ENCODE measurements at regions not wholly inside any gene's neighbourhood (a gene's known extent, or its start where the extent isn't known, plus 50 kb on each side); places are given as distances from the start of the nearest gene placed in this dataset.

DNA sequence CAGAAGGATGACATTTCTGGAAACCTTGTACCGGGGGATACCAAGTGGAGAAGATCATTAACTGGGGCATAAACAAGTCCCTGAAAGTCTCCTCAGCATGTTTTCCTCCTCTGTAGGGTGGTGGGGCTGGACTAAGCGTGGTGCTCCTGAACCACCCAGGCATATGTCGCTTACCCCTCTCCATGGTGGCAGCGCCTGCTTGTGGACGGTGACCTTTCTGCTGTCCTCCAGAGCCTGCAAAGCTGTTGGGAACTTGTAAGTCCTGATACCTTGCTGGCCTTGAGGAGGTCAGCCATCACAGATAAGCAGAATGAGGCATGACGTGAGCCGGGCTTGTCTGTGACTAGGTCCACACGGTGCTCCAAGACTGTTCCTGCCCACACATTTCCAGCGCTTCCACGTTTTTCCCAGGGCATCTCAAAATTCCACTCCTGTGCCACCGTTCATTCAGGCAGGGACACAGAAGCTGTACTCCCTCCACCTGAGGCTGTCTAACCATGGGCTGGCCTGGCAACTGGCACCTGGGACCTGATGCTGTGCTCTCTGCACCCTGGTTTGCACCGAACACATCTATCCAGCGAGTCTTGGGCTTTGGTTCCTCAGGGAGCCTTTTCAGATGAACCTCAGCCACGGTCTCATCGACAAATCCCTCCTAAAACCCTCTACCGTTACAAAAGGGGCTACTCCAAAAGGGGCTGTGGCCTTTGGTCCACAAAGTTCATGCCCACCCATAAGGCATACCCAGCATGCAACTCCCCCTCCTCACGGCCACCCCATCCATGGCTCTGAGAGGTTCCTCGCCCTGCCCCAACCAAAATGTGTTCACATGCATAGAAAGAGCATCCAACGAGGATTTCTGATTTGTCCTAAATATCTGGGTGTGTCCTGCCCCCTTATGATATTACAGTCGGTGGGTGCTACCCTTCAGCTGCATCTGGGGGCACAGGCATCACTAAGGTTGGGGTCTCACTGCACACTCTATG lies 199.6 kb upstream of the DIO3 start:
- H3K27me3 ChIP-seq (ENCODE audit: insufficient read depth, low read length): no peaks in the 10 kb centered on the region
- peaks cover 6% of the 10 kb centered on the region; the same call in 1 of the 2 replicates for H3K4me1 ChIP-seq (ENCODE audit: insufficient read depth, low read length)
- H3K4me3 ChIP-seq (ENCODE audit: low read length): no peak overlapping the region
- no peak overlapping the region for H3K9ac ChIP-seq (ENCODE audit: low read depth, low read length)
- 93% methylated on average over 20 of the region's 20 CpGs for WGBS
- H3K9me3 ChIP-seq (ENCODE audit: insufficient read depth, low read depth, low read length): no peaks in the 10 kb centered on the region
- H3K36me3 ChIP-seq (ENCODE audit: insufficient read depth, low read length): no peaks in the 10 kb centered on the region
- no peak overlapping the region for H3K27ac ChIP-seq (ENCODE audit: low read depth, low read length)

DNA sequence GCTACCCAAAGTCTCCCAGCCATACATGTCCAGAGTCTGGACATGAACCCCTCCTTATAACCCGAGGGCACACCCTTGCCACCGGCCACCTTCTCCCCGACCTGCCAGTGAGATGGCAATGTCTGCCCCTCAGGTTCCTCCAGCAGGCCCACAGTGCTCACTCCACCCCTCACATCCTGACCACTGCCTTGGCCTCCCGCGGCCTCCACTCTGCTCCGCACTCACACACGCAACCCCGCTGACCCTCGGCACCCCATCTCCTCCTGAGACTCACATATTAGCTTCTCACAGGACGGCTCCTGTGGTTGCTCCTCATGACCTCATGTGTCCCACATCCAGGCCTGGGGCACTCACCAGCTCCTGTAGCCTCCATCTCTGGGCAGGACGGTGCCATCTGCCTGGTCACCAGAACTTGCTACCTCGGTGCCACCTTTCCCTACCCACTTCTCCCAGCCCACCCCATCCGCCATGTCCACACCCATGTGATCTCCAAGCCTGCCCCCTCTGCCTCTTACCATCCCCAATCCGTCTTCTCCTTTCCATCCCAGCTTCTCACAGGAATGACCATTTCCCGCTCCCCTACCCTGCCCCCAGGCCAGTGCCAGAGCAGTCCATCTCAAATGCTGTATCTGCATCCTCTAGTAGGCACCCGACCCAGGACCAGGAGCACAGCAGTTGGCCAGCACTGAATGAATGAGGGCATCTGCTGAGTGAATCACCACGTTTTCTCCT lies 198.6 kb upstream of the DIO3 start:
- 91% methylated on average over 17 of the region's 17 CpGs for WGBS
- Histone ChIP-seq H3K4me3 (ENCODE audit: low read length) (no peak overlapping the region), H3K36me3 (ENCODE audit: insufficient read depth, low read length) (no peaks in the 10 kb centered on the region), H3K9ac (ENCODE audit: low read depth, low read length) (no peak overlapping the region), H3K9me3 (ENCODE audit: insufficient read depth, low read depth, low read length) (no peaks in the 10 kb centered on the region), H3K27me3 (ENCODE audit: insufficient read depth, low read length) (no peaks in the 10 kb centered on the region), H3K27ac (ENCODE audit: low read depth, low read length) (no peak overlapping the region), H3K4me1 (ENCODE audit: insufficient read depth, low read length) (peaks cover 12% of the 10 kb centered on the region)

- no peaks in the 10 kb centered on the region for H3K9me3 ChIP-seq (ENCODE audit: insufficient read depth, low read depth, low read length)
- no peaks in the 10 kb centered on the region for H3K36me3 ChIP-seq (ENCODE audit: insufficient read depth, low read length)
- 91% methylated on average over 2 of the region's 2 CpGs for WGBS
- no peak overlapping the region for H3K9ac ChIP-seq (ENCODE audit: low read depth, low read length)
- peaks cover 12% of the 10 kb centered on the region for H3K4me1 ChIP-seq (ENCODE audit: insufficient read depth, low read length)
- no peak overlapping the region for H3K27ac ChIP-seq (ENCODE audit: low read depth, low read length)
- no peaks in the 10 kb centered on the region for H3K27me3 ChIP-seq (ENCODE audit: insufficient read depth, low read length)
- no peak overlapping the region for H3K4me3 ChIP-seq (ENCODE audit: low read length)
Observed at GRCh38 chr14:101363261-101363555, 198.1 kb upstream of the DIO3 start.

- WGBS: 92% methylated on average over 16 of the region's 16 CpGs
- Histone ChIP-seq H3K36me3 (ENCODE audit: insufficient read depth, low read length) (no peaks in the 10 kb centered on the region), H3K27ac (ENCODE audit: low read depth, low read length) (no peak overlapping the region), H3K4me1 (ENCODE audit: insufficient read depth, low read length) (peaks cover 12% of the 10 kb centered on the region), H3K9ac (ENCODE audit: low read depth, low read length) (no peak overlapping the region), H3K9me3 (ENCODE audit: insufficient read depth, low read depth, low read length) (no peaks in the 10 kb centered on the region), H3K27me3 (ENCODE audit: insufficient read depth, low read length) (no peaks in the 10 kb centered on the region), H3K4me3 (ENCODE audit: low read length) (no peak overlapping the region)
Observed at GRCh38 chr14:101363880-101364391, 197.4 kb upstream of the DIO3 start.

- Histone ChIP-seq H3K9ac (ENCODE audit: low read depth, low read length) (no peak overlapping the region), H3K36me3 (ENCODE audit: insufficient read depth, low read length) (no peaks in the 10 kb centered on the region), H3K27ac (ENCODE audit: low read depth, low read length) (no peak overlapping the region), H3K27me3 (ENCODE audit: insufficient read depth, low read length) (no peaks in the 10 kb centered on the region), H3K4me3 (ENCODE audit: low read length) (no peak overlapping the region), H3K9me3 (ENCODE audit: insufficient read depth, low read depth, low read length) (no peaks in the 10 kb centered on the region), H3K4me1 (ENCODE audit: insufficient read depth, low read length) (peaks cover 9% of the 10 kb centered on the region)
- WGBS: 92% methylated on average over 42 of the region's 42 CpGs
Observed at GRCh38 chr14:101364503-101365328, 196.6 kb upstream of the DIO3 start.

- Histone ChIP-seq H3K4me1 (ENCODE audit: insufficient read depth, low read length) (peaks cover 6% of the 10 kb centered on the region), H3K36me3 (ENCODE audit: insufficient read depth, low read length) (no peaks in the 10 kb centered on the region), H3K27me3 (ENCODE audit: insufficient read depth, low read length) (no peaks in the 10 kb centered on the region), H3K9me3 (ENCODE audit: insufficient read depth, low read depth, low read length) (no peaks in the 10 kb centered on the region), H3K9ac (ENCODE audit: low read depth, low read length) (no peak overlapping the region), H3K4me3 (ENCODE audit: low read length) (no peak overlapping the region), H3K27ac (ENCODE audit: low read depth, low read length) (no peak overlapping the region)
- 90% methylated on average over 20 of the region's 20 CpGs for WGBS
Observed at GRCh38 chr14:101365329-101366158, 195.8 kb upstream of the DIO3 start.

DNA sequence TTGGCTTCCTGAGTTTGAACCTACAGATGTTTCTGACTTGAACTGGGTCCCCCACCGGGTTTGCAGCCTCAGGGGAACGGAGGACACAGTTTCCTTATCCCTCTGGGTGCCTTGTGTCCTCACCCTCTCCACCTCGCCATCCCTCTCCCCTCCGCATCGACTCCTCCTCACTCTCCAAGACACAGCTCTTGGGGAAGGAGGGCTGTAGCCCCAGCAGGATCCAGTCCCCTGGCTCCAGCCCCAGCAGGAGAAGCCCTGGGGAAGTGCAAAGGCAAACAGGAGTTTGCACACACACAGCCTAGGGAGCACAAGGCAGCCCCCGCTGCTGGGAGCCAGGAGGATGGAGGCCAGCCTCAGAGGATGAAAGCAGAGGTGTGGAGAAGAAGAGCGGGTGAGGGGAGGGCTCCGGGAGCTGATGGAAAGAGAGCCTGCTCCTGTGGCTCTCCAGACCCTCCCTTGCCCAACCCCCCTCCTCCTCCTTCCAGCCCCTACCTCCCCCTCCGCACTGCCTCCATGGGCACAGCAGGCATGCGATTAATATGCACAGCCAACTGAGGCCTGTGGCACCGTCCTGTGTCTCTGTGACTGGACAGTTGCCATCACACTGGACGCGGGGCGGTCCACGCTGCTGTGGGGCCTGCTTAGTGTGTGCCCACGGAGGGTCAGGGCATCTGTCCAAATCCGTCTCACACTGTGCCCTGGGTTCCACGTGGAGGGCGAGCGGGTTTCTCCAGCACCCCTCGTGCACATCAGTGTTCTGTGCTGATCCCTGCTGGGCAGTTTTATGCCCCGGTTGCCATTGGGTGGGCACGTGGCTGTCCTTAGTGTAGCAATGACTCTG lies 193.7 kb upstream of the DIO3 start:
- 81% methylated on average over 21 of the region's 23 CpGs for WGBS
- Histone ChIP-seq H3K9me3 (ENCODE audit: insufficient read depth, low read depth, low read length) (no peaks in the 10 kb centered on the region), H3K4me3 (ENCODE audit: low read length) (no peak overlapping the region), H3K27me3 (ENCODE audit: insufficient read depth, low read length) (no peaks in the 10 kb centered on the region), H3K9ac (ENCODE audit: low read depth, low read length) (no peak overlapping the region), H3K4me1 (ENCODE audit: insufficient read depth, low read length) (peaks cover 6% of the 10 kb centered on the region), H3K36me3 (ENCODE audit: insufficient read depth, low read length) (no peaks in the 10 kb centered on the region), H3K27ac (ENCODE audit: low read depth, low read length) (no peak overlapping the region)

DNA sequence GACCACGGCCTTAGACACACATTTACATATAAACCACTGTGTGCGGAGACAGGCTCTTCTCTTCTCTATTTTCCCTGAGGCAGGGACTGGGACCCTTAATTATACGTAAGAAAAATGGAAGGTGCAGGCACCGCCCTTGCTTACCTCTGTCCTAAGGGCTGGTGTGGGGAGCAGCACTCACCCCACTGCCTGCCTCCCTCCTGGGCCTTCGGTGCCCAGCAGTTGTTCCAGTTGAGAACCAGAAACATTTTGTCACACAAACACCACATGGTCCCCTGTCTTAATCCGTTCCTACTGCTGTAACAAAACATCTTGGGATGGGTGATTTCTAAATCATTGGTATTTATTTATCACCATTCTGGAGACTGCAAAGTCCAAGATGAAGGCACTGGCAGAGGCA lies 192.7 kb upstream of the DIO3 start:
- Histone ChIP-seq H3K36me3 (ENCODE audit: insufficient read depth, low read length) (no peaks in the 10 kb centered on the region), H3K4me1 (ENCODE audit: insufficient read depth, low read length) (peaks cover 6% of the 10 kb centered on the region), H3K9me3 (ENCODE audit: insufficient read depth, low read depth, low read length) (no peaks in the 10 kb centered on the region), H3K27me3 (ENCODE audit: insufficient read depth, low read length) (no peaks in the 10 kb centered on the region), H3K27ac (ENCODE audit: low read depth, low read length) (no peak overlapping the region), H3K4me3 (ENCODE audit: low read length) (no peak overlapping the region), H3K9ac (ENCODE audit: low read depth, low read length) (no peak overlapping the region)
- 89% methylated on average over 5 of the region's 6 CpGs for WGBS

DNA sequence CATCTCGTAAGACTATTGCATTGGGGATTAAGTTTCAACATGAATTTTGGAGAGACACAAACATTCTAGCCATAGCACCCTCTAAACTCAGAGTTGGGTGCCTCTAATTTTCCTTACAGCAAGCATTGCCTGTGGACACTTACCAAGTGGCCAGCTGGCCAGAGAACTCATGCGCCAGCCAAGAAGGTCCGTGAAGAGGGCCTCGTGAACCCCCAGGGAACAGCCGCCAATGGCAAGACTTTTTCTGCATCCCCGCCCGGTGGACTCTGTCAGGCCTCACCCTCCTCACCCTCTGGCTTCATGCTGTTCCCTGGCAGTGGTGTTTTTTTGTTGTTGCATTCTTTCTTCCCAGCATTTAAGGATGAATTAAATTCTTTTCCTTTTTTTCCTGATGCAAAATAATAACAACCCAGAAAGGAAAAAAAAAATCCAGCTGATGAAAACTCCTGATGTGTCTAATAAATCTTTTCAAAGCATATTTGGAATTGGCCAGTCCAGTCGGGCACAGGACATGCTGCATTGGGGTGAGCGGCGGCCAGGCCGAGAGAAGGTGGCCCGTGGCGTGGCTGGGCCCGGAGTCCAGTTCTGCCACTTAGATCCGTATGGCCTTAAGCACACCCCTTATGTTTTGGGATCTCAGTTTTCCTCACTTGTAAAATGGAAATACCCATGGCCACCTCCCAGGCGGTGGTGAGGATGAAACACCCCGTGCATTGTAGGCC lies 191.9 kb upstream of the DIO3 start:
- Histone ChIP-seq H3K9ac (ENCODE audit: low read depth, low read length) (no peak overlapping the region), H3K27me3 (ENCODE audit: insufficient read depth, low read length) (no peaks in the 10 kb centered on the region), H3K36me3 (ENCODE audit: insufficient read depth, low read length) (no peaks in the 10 kb centered on the region), H3K27ac (ENCODE audit: low read depth, low read length) (no peak overlapping the region), H3K4me1 (ENCODE audit: insufficient read depth, low read length) (peaks cover 6% of the 10 kb centered on the region), H3K4me3 (ENCODE audit: low read length) (no peak overlapping the region), H3K9me3 (ENCODE audit: insufficient read depth, low read depth, low read length) (no peaks in the 10 kb centered on the region)
- 94% methylated on average over 17 of the region's 17 CpGs for WGBS
